ENCODE measurements at regions not wholly inside any gene's neighbourhood (a gene's known extent, or its start where the extent isn't known, plus 50 kb on each side); places are given as distances from the start of the nearest gene placed in this dataset.

- Histone ChIP-seq H3K9me2 (ENCODE audit: insufficient read depth) (no peaks in the 10 kb centered on the region), H2AFZ (no peak overlapping the region), H3F3A (ENCODE audit: insufficient read depth, low read depth) (no peaks in the 10 kb centered on the region), H4K20me1 (ENCODE audit: insufficient read depth) (no peaks in the 10 kb centered on the region), H3K4me3 (no peak overlapping the region), H3K36me3 (ENCODE audit: low read depth) (no peaks in the 10 kb centered on the region), H3K27me3 (ENCODE audit: insufficient read depth, low read depth) (no peaks in the 10 kb centered on the region), H3K9me3 (ENCODE audit: insufficient read depth, low read depth) (no peaks in the 10 kb centered on the region), H3K79me2 (ENCODE audit: low read depth) (no peaks in the 10 kb centered on the region), H3K4me2 (no peak overlapping the region), H3K27ac (no peak overlapping the region), H3K4me1 (replicated peaks; ENCODE audit: insufficient read depth) (no peaks in the 10 kb centered on the region)
- ChIA-PET CTCF (no interaction called here), POLR2A (ENCODE audit: unreplicated experiment) (no interaction called here)
- intact Hi-C loops (cut with micrococcal nuclease; ENCODE audit: unreplicated experiment), result no loop called here
- TF ChIP-seq EZH2 (IDR thresholded peaks at IDR 0.05; ENCODE audit: low read depth), result no peak
- TF ChIP-seq CTCF (conservative IDR thresholded peaks at IDR 0.05), result no peak
- BruUV-seq (replicated peaks), result no TSS peak
- DNase-seq, result no peak
Measured at GRCh38 chr13:58446979-58447378, 815.4 kb downstream of the PCDH17 start.

- Histone ChIP-seq H2AFZ (no peak overlapping the region), H3K4me3 (no peak overlapping the region), H4K20me1 (ENCODE audit: insufficient read depth) (no peaks in the 10 kb centered on the region), H3K79me2 (ENCODE audit: low read depth) (no peaks in the 10 kb centered on the region), H3K4me2 (no peak overlapping the region), H3K27ac (no peak overlapping the region), H3K9me3 (ENCODE audit: insufficient read depth, low read depth) (no peaks in the 10 kb centered on the region), H3K9me2 (ENCODE audit: insufficient read depth) (no peaks in the 10 kb centered on the region; the same call in 1 of the 2 replicates), H3K36me3 (ENCODE audit: low read depth) (no peaks in the 10 kb centered on the region), H3F3A (ENCODE audit: insufficient read depth, low read depth) (no peaks in the 10 kb centered on the region), H3K4me1 (replicated peaks; ENCODE audit: insufficient read depth) (no peaks in the 10 kb centered on the region), H3K27me3 (ENCODE audit: insufficient read depth, low read depth) (no peaks in the 10 kb centered on the region)
- no TSS peak for BruUV-seq (replicated peaks)
- ChIA-PET CTCF (interaction anchor here (0.6 kb wide), 1 partner anchor 252 kb away, joined by 3 read pairs; no protein-coding TSS in a partner anchor), POLR2A (ENCODE audit: unreplicated experiment) (no interaction called here)
- intact Hi-C loops (cut with micrococcal nuclease; ENCODE audit: unreplicated experiment), result no loop called here
- TF ChIP-seq CTCF (conservative IDR thresholded peaks at IDR 0.05) (no peak), EZH2 (IDR thresholded peaks at IDR 0.05; ENCODE audit: low read depth) (no peak)
- DNase-seq, result no peak
Measured at GRCh38 chr13:58452123-58452623, 820.6 kb downstream of the PCDH17 start.

- H3K4me1 ChIP-seq (replicated peaks; ENCODE audit: insufficient read depth), result no peaks in the 10 kb centered on the region
- ChIA-PET POLR2A (ENCODE audit: unreplicated experiment) (no interaction called here), CTCF (no interaction called here)
- intact Hi-C loops (cut with micrococcal nuclease; ENCODE audit: unreplicated experiment), result no loop called here
- no peak overlapping the region for H2AFZ ChIP-seq
- no TSS peak for BruUV-seq (replicated peaks)
- H3F3A ChIP-seq (ENCODE audit: insufficient read depth, low read depth), result no peaks in the 10 kb centered on the region
- no peak overlapping the region for H3K4me3 ChIP-seq
- H3K27me3 ChIP-seq (ENCODE audit: insufficient read depth, low read depth), result no peaks in the 10 kb centered on the region
- no peak overlapping the region for H3K27ac ChIP-seq
- H3K4me2 ChIP-seq, result no peak overlapping the region
- no peaks in the 10 kb centered on the region for H3K36me3 ChIP-seq (ENCODE audit: low read depth)
- no peaks in the 10 kb centered on the region for H3K79me2 ChIP-seq (ENCODE audit: low read depth)
- no peaks in the 10 kb centered on the region for H4K20me1 ChIP-seq (ENCODE audit: insufficient read depth)
- no peaks in the 10 kb centered on the region; the same call in 1 of the 2 replicates for H3K9me2 ChIP-seq (ENCODE audit: insufficient read depth)
- no peaks in the 10 kb centered on the region for H3K9me3 ChIP-seq (ENCODE audit: insufficient read depth, low read depth)
- DNase-seq, result no peak
- TF ChIP-seq CTCF (conservative IDR thresholded peaks at IDR 0.05) (no peak), EZH2 (IDR thresholded peaks at IDR 0.05; ENCODE audit: low read depth) (no peak)
Measured at GRCh38 chr13:58455094-58455493, 823.5 kb downstream of the PCDH17 start.
